NCI-H774 (cell line): ENCODE measurements at regions not wholly inside any gene's neighbourhood (a gene's known extent, or its start where the extent isn't known, plus 50 kb on each side); places are given as distances from the start of the nearest gene placed in this dataset.
A peak's percentile ranks its signal among the peaks of the same experiment; 100 is the strongest.

Experiments used
- DNase-seq: peaks from one replicate; lab custom pipeline; 2025; lab: John Stamatoyannopoulos, UW

DNA sequence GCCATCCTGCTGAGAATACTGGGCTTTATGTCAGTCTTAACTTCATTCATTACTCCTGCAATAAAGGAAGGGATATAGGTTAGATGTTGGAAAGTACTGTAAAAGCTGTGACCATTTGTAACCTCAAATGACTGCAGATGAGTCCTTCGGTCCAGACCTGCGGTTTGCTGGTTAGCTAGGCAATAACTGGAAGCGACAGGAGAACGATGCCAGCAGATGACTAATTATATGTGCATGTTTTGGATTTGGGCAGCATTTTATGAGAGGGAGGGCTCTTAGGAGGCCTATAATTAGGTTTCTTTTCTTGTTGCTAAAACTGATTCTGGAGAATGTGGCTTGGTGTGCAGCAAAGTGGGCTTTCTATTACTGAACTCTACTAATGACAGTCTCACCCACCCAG is 205.6 kb downstream of the TMEM182 start:
- no peak for DNase-seq

GRCh38 chr2:102968375-102968774 is 206.5 kb downstream of the TMEM182 start:
- no peak for DNase-seq

DNA sequence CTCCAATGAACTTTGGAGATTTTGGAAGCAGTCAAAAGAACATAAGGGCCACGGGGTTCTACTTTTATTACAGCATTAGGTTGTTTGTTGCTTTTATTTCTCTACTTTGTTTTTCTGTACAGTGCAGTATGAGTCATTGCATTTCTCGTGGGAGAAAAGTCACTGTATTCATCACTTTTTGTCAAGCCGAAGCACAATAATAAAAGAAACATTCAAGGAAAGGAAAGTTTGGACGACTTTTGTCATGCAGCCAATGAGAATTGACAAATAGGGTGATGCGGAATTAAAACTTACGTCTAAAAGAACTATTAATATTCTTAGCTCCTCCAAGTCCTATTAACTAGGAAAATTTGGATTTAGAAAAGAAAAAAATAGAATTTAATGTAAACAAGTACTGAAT is 209.9 kb downstream of the TMEM182 start:
- no peak for DNase-seq

- DNase-seq, result peak; percentile 15
Measured at GRCh38 chr2:102975996-102976975, 214.5 kb downstream of the TMEM182 start.

GRCh38 chr2:102977426-102978090 is 215.7 kb downstream of the TMEM182 start:
- DNase-seq, result no peak

DNA sequence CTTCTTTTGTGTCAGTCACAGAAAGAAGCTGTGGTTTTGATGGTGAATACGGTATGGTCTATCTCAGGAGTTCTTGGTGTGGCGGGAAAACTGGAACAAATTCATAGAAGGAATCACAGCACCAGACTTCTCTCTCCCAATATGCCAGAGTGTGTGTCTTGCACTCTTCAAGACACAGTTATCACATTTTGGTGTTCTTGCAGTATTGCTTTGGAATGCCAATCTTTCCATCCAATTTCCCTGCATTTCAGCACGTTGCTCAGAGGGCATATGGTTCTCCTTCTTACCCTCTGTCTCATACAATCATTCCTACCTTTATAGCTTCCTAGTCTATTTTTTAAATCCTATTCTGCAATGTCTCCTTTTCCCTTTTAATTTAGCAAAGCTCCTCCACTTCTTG is 216.3 kb downstream of the TMEM182 start:
- no peak for DNase-seq

GRCh38 chr2:102979429-102979828 is 217.6 kb downstream of the TMEM182 start:
- no peak for DNase-seq

DNA sequence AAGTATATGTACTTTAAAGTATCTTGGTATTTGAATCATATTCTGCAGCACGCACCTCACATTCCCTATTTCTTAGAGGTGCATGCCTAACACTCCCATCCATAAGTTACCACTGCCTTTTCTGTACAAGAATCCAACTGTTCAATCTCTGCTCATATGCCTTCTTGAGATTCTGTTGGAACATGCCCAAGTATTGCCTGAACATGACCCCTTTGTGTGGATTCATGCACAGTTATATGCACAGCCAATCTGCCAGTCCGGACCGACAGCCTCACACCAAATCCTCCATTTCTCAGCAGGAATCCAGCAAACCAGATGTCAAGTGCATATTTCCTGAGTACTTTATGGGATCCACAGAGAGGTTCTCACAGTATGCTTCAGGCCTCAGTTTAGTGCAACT is 222.0 kb downstream of the TMEM182 start:
- no peak for DNase-seq

DNA sequence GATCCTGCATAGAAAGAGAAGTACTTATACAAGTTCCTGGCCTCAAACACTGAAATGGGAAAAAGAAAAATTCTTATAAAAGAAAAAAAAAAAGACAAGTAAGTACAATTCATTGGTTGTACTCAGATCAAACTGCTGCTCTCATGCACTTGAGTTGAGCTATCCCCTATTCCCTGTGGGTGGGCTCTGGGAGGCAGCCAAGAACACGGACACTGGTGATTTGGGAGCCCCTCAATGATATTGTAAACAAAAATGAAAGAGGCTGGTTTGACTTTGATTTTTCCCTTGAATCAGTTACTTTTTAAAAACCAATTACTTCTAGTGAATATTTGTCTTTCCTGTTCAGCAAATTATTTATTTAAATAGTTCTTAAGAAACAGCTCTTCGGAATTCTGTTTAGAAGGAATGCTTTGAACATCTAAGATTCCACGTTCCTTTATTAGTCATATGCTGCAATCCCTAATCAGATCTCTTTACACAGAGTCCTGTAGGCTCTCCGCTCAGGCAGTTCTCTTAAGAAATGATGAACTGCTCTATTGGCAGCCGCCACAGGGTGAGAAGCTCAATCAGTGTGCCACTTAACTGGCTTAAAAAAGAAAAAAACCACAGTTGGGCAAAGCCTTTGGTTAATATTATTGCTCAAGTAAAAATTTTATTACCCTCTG is 225.1 kb downstream of the TMEM182 start:
- DNase-seq, result no peak

GRCh38 chr2:102992607-102993006 is 230.8 kb downstream of the TMEM182 start:
- no peak for DNase-seq

- DNase-seq, result no peak
Measured at GRCh38 chr2:102999958-103000357, 238.1 kb downstream of the TMEM182 start.

GRCh38 chr2:103002954-103003353 is 241.1 kb downstream of the TMEM182 start:
- no peak for DNase-seq

DNA sequence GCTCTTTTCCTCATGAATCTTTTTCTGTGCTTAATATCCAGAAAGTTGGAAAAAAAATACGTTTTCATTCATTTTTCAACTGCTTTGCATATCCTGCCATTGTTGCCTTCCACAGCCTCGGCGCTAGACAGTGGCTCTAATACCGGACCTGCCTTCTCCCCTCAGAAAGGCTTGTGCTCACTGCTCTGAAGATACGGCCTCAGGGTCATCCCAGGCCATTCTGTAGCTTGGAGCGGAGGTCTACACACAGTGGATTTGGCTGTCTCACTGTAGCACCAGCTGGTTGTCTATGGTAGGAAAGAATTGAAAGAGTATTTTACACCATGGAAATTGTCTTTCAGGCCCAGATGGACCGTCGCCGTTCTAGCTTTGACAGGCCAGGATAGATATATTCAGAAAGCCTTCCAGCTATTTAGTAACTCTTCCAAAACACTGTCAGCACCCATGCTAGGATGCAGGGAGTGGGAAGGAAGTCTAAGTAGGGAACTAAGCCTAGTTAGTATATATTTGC is 242.0 kb downstream of the TMEM182 start:
- no peak for DNase-seq

DNA sequence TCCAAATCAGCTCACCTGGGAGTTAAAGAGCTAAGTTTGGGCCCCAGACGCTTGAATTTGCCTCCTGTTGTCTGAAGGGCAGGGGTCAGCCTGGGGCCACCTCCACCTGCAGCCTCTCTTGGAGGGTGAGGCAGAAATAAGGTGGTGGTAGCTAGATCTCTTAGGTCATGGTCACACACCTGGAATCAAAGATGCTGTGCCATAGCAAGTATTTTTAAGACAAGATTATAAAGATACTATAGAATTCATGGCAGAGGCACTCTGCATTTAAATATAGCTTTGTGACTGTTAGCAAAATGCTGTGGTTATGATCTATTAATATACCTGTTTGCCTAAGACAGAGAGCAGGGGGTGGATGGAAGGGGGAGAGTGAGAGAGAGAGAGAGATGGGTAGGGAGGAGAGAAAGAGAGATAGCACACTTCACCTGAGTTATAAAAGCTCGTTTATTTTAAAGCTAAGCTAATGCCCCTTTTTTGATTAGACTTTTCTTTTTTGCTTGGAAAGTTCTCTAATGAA is 242.7 kb downstream of the TMEM182 start:
- DNase-seq, result no peak

- no peak for DNase-seq
Measured at GRCh38 chr2:103005393-103005792, 243.6 kb downstream of the TMEM182 start.

GRCh38 chr2:103007086-103007485 is 245.3 kb downstream of the TMEM182 start:
- DNase-seq, result no peak

DNA sequence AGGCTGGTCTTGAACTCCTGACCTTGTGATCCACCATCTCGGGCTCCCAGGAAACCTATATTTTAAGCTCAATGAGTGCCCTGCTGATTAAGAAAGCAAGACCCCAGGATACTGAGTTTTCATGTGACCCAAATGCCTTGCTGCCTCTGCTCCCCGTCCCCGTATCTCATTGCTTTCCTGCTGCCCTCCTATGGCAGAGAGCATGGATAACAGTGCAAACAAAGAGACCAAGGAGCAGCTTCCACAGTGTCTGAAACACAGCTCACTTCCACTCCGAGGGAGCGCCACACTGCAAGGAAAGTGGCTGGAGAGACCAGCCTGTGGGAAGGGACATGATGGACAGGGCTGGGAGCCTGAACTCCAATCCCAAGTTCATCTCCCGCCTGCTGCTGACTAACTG is 246.8 kb downstream of the TMEM182 start:
- DNase-seq, result no peak

DNA sequence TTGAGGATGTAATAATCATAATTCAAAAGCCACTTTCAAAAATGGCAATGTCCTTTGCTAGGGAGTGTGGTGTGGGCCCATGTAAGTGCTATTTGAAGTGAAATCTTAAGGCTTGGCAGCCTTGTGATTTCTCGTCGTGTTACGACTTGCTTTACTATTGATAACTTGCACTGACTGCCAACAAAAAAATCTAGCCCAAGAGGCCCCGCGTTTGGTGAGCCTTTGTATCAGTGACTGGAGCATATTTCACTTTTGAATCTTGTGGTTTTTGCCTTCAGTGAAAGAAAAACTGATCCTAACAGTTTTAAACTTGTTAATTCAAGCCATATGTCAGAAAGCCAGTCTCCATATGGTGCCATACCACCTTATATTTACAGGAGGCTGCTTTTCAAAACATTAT is 248.0 kb downstream of the TMEM182 start:
- no peak for DNase-seq

GRCh38 chr2:103010306-103010705 is 248.5 kb downstream of the TMEM182 start:
- DNase-seq, result no peak

- DNase-seq, result no peak
Measured at GRCh38 chr2:103010751-103011150, 248.9 kb downstream of the TMEM182 start.

DNA sequence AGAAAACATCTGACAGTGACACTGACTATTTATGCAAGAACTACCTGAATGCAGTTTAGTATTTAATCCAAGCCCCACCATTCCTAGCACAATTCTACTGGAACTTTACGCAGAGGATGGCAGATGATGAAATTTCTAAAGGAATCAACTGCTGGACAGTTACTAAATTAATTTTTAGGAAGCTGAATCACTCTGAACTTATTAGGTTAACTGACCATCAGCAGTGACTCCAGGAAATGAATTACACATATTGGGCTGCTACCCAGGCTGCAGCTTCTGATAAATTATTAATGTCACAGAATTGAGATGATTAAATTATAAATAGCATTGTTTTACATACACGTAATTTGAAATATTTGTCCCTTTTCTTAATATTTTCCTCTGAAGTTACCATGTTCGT is 250.8 kb downstream of the TMEM182 start:
- no peak for DNase-seq

- DNase-seq, result no peak
Measured at GRCh38 chr2:103025056-103025455, 263.2 kb downstream of the TMEM182 start.
